SJSA1 (cell line): ENCODE measurements at regions not wholly inside any gene's neighbourhood (a gene's known extent, or its start where the extent isn't known, plus 50 kb on each side); places are given as distances from the start of the nearest gene placed in this dataset.

Experiments
- DNase-seq, 2 experiments: peaks; one replicate each; pipeline ENCODE4 v3.0.0-alpha.2; 2015 to 2020; ENCODE audit warnings: low spot score in 2 of 2, low read depth in 1 of 2
- H3K27ac ChIP-seq: fragments of 250-450 bp; sonication (Bioruptor Pico); 2 replicates; pipeline ENCODE4 v1.5.1; 2020; ENCODE audit warnings: mild to moderate bottlenecking, moderate library complexity
- H3K27me3 ChIP-seq: fragments of 250-450 bp; sonication (Bioruptor Pico); replicated peaks from 2 replicates; pipeline ENCODE4 v1.5.1; 2020; ENCODE audit warnings: mild to moderate bottlenecking, moderate library complexity
- H3K36me3 ChIP-seq: fragments of 250-450 bp; sonication (Bioruptor Pico); 2 replicates; pipeline ENCODE4 v1.5.1; 2020; ENCODE audit warnings: mild to moderate bottlenecking
- H3K4me1 ChIP-seq: fragments of 250-450 bp; sonication (Bioruptor Pico); replicated peaks from 2 replicates; pipeline ENCODE4 v1.6.1; 2021; ENCODE audit warnings: mild to moderate bottlenecking
- H3K4me3 ChIP-seq: fragments of 250-450 bp; sonication (Bioruptor Pico); 2 replicates; pipeline ENCODE4 v1.5.1; 2020; ENCODE audit warnings: mild to moderate bottlenecking
- H3K9me3 ChIP-seq: fragments of 250-450 bp; sonication (Bioruptor Pico); replicated peaks from 2 replicates; pipeline ENCODE4 v1.5.1; 2020; ENCODE audit warnings: mild to moderate bottlenecking

- no peaks in the 10 kb centered on the region for H3K36me3 ChIP-seq
- no peaks in the 10 kb centered on the region for H3K9me3 ChIP-seq
- H3K27ac ChIP-seq: no peak overlapping the region
- no peaks in the 10 kb centered on the region for H3K27me3 ChIP-seq
- H3K4me3 ChIP-seq: no peak overlapping the region
- no peak for DNase-seq
- H3K4me1 ChIP-seq: no peaks in the 10 kb centered on the region
Observed at GRCh38 chr10:94218493-94219183, 144.1 kb downstream of the NOC3L start.

DNA sequence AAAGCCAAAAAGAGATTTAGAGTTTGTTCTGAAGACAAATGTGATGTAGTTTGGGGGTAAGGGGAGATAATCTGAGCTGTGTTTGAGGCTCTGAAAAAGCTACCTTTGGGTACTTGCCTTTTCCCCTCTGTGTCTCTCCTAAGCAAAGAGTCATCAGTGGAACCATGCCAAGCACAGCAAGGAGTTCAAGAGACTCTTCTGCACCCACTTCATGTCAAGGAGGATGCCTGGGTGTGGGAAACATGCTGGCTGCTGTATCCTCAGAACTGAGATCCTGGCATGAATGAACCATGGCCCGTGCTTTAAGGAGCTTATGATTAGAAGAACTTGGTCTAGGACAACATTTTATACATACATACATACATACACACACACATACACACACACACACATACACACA, 142.9 kb downstream of the NOC3L start:
- H3K36me3 ChIP-seq: no peaks in the 10 kb centered on the region
- H3K9me3 ChIP-seq: no peaks in the 10 kb centered on the region
- H3K27ac ChIP-seq: no peak overlapping the region
- H3K4me1 ChIP-seq: peaks cover 5% of the 10 kb centered on the region; the same call in 1 of the 2 replicates
- DNase-seq: no peak
- no peak overlapping the region for H3K4me3 ChIP-seq
- H3K27me3 ChIP-seq: no peaks in the 10 kb centered on the region

DNA sequence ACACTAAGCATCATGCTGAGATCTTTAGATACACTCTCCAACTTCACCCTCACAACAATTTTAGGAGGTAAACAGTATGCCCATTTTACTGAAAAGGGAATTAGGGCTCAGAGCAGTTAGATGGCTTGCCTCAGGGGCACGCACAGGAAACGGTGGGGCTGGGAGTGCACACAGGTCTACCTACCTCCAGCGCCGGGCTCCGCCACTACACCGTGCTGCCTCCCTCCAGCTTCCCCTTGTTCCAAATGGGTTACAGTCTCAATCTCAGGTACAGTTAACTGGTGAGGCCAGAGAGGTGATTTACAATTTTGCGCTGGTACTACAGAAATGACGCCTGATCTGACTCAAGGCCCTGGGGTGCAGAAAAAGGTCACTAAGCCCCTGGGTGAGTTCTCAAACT, 142.0 kb downstream of the NOC3L start:
- Histone ChIP-seq H3K9me3 (no peaks in the 10 kb centered on the region), H3K4me1 (peaks cover 5% of the 10 kb centered on the region; the same call in 1 of the 2 replicates), H3K36me3 (no peaks in the 10 kb centered on the region), H3K27ac (no peak overlapping the region), H3K27me3 (no peaks in the 10 kb centered on the region), H3K4me3 (no peak overlapping the region)
- no peak for DNase-seq

GRCh38 chr10:94223702-94224370, 138.9 kb downstream of the NOC3L start:
- H3K4me3 ChIP-seq: no peak overlapping the region
- DNase-seq: no peak
- peaks cover 8% of the 10 kb centered on the region; the same call in 1 of the 2 replicates for H3K36me3 ChIP-seq
- H3K9me3 ChIP-seq: no peaks in the 10 kb centered on the region
- H3K27me3 ChIP-seq: no peaks in the 10 kb centered on the region
- H3K27ac ChIP-seq: no peak overlapping the region
- H3K4me1 ChIP-seq: peaks cover 5% of the 10 kb centered on the region; the same call in 1 of the 2 replicates

- Histone ChIP-seq H3K4me3 (no peak overlapping the region), H3K9me3 (no peaks in the 10 kb centered on the region), H3K4me1 (peaks cover 5% of the 10 kb centered on the region; the same call in 1 of the 2 replicates), H3K36me3 (peaks cover 8% of the 10 kb centered on the region; the same call in 1 of the 2 replicates), H3K27me3 (no peaks in the 10 kb centered on the region), H3K27ac (no peak overlapping the region)
- no peak for DNase-seq
Observed at GRCh38 chr10:94224656-94225055, 138.1 kb downstream of the NOC3L start.

DNA sequence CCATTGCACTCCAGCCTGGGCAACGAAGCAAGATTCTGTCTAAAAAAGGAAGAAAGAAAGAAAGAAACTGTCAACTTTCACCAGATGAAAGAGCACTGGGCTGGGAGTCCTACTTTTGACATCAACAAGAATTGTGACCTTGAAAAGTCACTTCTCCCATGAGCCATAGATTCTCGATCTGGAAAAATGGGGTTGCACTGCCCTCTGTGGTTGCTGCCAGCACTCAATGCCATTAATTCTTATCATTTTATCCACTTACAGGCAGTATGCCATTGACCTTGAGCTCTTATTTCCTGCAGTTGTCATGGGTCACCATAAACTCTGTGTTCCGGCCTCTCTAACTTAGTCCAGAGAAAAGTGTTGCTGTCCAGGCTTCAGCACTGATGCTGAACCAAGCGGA, 137.2 kb downstream of the NOC3L start:
- Histone ChIP-seq H3K27ac (no peak overlapping the region), H3K27me3 (no peaks in the 10 kb centered on the region), H3K9me3 (no peaks in the 10 kb centered on the region), H3K36me3 (peaks cover 8% of the 10 kb centered on the region; the same call in 1 of the 2 replicates), H3K4me3 (no peak overlapping the region), H3K4me1 (peaks cover 5% of the 10 kb centered on the region; the same call in 1 of the 2 replicates)
- no peak for DNase-seq

DNA sequence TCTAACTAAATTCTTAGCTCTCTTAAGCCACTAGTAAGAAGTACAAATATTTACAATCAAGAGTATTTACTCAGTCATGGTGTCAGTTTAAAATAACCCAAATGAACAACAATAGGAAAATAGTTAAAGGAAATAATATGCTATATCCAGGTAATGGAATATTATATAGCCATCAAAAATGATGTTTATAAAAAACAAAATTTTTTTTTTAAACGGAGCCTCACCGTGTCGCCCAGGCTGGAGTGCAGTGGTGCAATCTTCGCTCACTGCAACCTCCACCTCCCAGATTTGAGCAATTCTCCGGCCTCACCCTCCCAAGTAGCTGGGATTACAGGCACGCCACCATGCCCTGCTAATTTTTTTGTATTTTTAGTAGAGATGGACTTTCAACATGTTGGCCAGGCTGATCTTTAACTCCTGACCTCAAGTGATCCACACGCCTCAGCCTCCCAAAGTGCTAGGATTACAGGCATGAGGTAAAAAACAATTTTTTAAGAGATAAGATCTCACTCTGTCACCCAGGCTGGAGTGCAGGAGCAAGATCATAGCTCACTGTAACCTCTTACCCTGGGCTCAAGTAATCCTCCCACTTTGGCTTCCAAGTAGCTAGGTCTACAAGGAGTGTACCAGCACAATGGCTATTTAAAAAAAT, 132.5 kb downstream of the NOC3L start:
- Histone ChIP-seq H3K4me3 (no peak overlapping the region), H3K4me1 (no peaks in the 10 kb centered on the region), H3K27me3 (no peaks in the 10 kb centered on the region), H3K9me3 (no peaks in the 10 kb centered on the region), H3K36me3 (peaks cover 8% of the 10 kb centered on the region), H3K27ac (no peak overlapping the region)
- no peak for DNase-seq

- no peak for DNase-seq
- H3K36me3 ChIP-seq: peaks cover 11% of the 10 kb centered on the region
- no peak overlapping the region for H3K27ac ChIP-seq
- H3K4me1 ChIP-seq: no peaks in the 10 kb centered on the region
- no peaks in the 10 kb centered on the region for H3K9me3 ChIP-seq
- no peaks in the 10 kb centered on the region for H3K27me3 ChIP-seq
- H3K4me3 ChIP-seq: no peak overlapping the region
Observed at GRCh38 chr10:94232711-94233383, 129.9 kb downstream of the NOC3L start.

DNA sequence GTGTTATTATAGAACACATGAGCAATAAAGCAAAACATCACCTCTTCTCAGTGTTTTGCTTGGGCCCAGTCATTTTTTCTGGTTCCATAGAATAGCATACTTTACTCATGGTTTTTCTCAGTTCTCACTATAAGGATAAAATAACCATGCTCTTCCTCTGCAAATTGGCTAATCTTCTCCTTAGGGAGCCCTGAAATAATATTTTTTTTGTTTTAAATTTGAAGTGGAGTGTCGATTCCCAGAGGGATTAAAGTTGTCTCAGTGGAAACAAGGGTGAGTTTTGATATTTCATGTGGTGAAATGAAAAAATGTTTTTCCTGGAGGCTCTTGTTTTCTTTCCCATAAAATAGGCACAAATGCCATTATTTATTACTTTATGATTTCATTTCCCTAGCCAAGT, 127.3 kb downstream of the NOC3L start:
- Histone ChIP-seq H3K9me3 (no peaks in the 10 kb centered on the region), H3K27me3 (no peaks in the 10 kb centered on the region), H3K27ac (no peak overlapping the region), H3K4me1 (no peaks in the 10 kb centered on the region), H3K36me3 (peaks cover 10% of the 10 kb centered on the region), H3K4me3 (no peak overlapping the region)
- no peak for DNase-seq

- H3K27me3 ChIP-seq: no peaks in the 10 kb centered on the region
- no peaks in the 10 kb centered on the region for H3K4me1 ChIP-seq
- no peak overlapping the region for H3K4me3 ChIP-seq
- no peak for DNase-seq
- no peaks in the 10 kb centered on the region for H3K9me3 ChIP-seq
- H3K27ac ChIP-seq: no peak overlapping the region
- H3K36me3 ChIP-seq: peaks cover 10% of the 10 kb centered on the region
Observed at GRCh38 chr10:94238006-94238617, 124.6 kb downstream of the NOC3L start.

GRCh38 chr10:94239696-94240095, 123.0 kb downstream of the NOC3L start:
- no peaks in the 10 kb centered on the region for H3K4me1 ChIP-seq
- no peak overlapping the region for H3K4me3 ChIP-seq
- peaks cover 10% of the 10 kb centered on the region for H3K36me3 ChIP-seq
- H3K27ac ChIP-seq: no peak overlapping the region
- H3K9me3 ChIP-seq: no peaks in the 10 kb centered on the region
- no peaks in the 10 kb centered on the region for H3K27me3 ChIP-seq
- DNase-seq: no peak

DNA sequence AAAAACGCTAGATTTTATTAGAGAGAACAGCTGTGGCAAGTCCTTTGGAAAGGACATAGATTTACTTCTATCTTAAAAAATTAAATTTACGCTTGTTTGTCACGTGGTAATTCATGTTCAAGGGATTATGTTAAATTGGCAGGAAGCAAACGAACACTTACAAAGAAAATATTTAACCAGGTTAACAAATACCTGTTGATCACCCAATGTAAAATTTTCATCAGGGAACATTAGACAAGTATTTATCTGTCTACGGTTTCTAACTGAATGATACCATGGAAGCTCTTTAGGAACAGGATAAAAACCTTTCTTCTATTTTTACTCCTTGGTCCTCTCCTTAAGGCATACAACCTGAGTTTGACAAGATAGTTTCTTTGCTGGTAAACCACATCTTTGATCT, 122.2 kb downstream of the NOC3L start:
- H3K4me1 ChIP-seq: no peaks in the 10 kb centered on the region
- peaks cover 10% of the 10 kb centered on the region for H3K36me3 ChIP-seq
- DNase-seq: no peak
- H3K4me3 ChIP-seq: no peak overlapping the region
- no peaks in the 10 kb centered on the region for H3K9me3 ChIP-seq
- no peaks in the 10 kb centered on the region for H3K27me3 ChIP-seq
- H3K27ac ChIP-seq: no peak overlapping the region

DNA sequence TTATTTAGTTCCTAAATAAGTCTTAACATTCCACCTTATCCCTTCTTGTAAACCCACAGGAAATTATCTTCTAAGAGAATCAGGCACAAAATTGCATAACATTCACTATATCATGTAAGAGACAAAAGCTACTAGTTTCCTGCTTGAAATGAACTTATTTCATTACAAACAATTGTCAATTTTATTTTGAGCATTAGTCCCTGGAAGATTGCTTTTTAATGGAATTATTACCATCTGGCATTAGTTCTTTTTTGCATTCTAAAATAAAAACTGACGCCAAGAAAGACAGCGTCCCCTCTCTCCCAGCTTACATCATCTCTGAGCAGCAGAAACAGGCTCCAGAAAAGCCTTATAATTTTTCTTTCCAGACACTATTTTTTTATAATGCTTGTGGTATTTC, 121.8 kb downstream of the NOC3L start:
- DNase-seq: no peak
- no peaks in the 10 kb centered on the region for H3K4me1 ChIP-seq
- H3K36me3 ChIP-seq: peaks cover 11% of the 10 kb centered on the region
- no peaks in the 10 kb centered on the region for H3K27me3 ChIP-seq
- no peak overlapping the region for H3K4me3 ChIP-seq
- H3K9me3 ChIP-seq: no peaks in the 10 kb centered on the region
- H3K27ac ChIP-seq: no peak overlapping the region
